ENCODE measurements at regions not wholly inside any gene's neighbourhood (a gene's known extent, or its start where the extent isn't known, plus 50 kb on each side); places are given as distances from the start of the nearest gene placed in this dataset.

GRCh38 chr4:124000233-124000632, 603.6 kb downstream of the SPRY1 start:
- TF ChIP-seq CTCF (IDR thresholded peaks at IDR 0.05; ENCODE audit: low read depth, low read length, poor library complexity, severe bottlenecking) (no peak), EZH2phosphoT487 (IDR thresholded peaks at IDR 0.05; ENCODE audit: borderline replicate concordance, low read length) (no peak)

Data from DOHH2 (cell line).